H9 (cell line): ENCODE measurements at regions not wholly inside any gene's neighbourhood (a gene's known extent, or its start where the extent isn't known, plus 50 kb on each side); places are given as distances from the start of the nearest gene placed in this dataset.

ENCODE experiments used
- DNase-seq: peaks from one replicate; pipeline ENCODE4 v3.0.0-alpha.2; 2017
- H2AFZ ChIP-seq: one replicate; pipeline ENCODE4 v1.6.1; 2013; ENCODE audit warnings: mild to moderate bottlenecking, low read length, control low read depth, moderate library complexity
- H2AK5ac ChIP-seq: 2 replicates; pipeline ENCODE4 v1.6.1; 2013; ENCODE audit warnings: low read length, control low read depth, mixed read lengths; ENCODE audit not compliant: insufficient read length
- H2BK120ac ChIP-seq: one replicate; pipeline ENCODE4 v1.6.1; 2013; ENCODE audit warnings: low read depth, mild to moderate bottlenecking, low read length, control low read depth, inconsistent platforms; ENCODE audit not compliant: poor library complexity, severe bottlenecking
- H2BK12ac ChIP-seq: 2 replicates; pipeline ENCODE4 v1.6.1; 2013; ENCODE audit warnings: low read length, control low read depth, mixed read lengths, low read depth; ENCODE audit not compliant: insufficient read length
- H2BK15ac ChIP-seq: 2 replicates; pipeline ENCODE4 v1.6.1; 2013; ENCODE audit warnings: low read depth, low read length, control low read depth
- H2BK20ac ChIP-seq: one replicate; pipeline ENCODE4 v1.6.1; 2013; ENCODE audit warnings: low read depth, mild to moderate bottlenecking, low read length, control low read depth, inconsistent platforms; ENCODE audit not compliant: poor library complexity, severe bottlenecking
- H2BK5ac ChIP-seq: 2 replicates; pipeline ENCODE4 v1.6.1; 2013; ENCODE audit warnings: low read length, control low read depth, mixed read lengths; ENCODE audit not compliant: insufficient read length
- H3K14ac ChIP-seq: 2 replicates; pipeline ENCODE4 v1.6.1; 2013; ENCODE audit warnings: low read length, control low read depth; ENCODE audit not compliant: insufficient read depth
- H3K18ac ChIP-seq: 2 replicates; pipeline ENCODE4 v1.6.1; 2013; ENCODE audit warnings: low read depth, mild to moderate bottlenecking, mixed read lengths, low read length, control low read depth; ENCODE audit not compliant: insufficient read length
- H3K23ac ChIP-seq: 2 replicates; pipeline ENCODE4 v1.6.1; 2013; ENCODE audit warnings: low read length, control low read depth, mixed read lengths, low read depth; ENCODE audit not compliant: insufficient read length
- H3K23me2 ChIP-seq: 2 replicates; pipeline ENCODE4 v1.6.1; 2013; ENCODE audit warnings: low read depth, mild to moderate bottlenecking, mixed read lengths, low read length, control low read depth; ENCODE audit not compliant: insufficient read length, poor library complexity, severe bottlenecking
- H3K27ac ChIP-seq: 2 replicates; pipeline ENCODE4 v1.5.1; 2013; ENCODE audit warnings: low read length, control low read depth, mixed read lengths, low read depth; ENCODE audit not compliant: insufficient read length
- H3K27me3 ChIP-seq: 2 replicates; pipeline ENCODE4 v1.6.1; 2013; ENCODE audit warnings: low read length, control low read depth, inconsistent platforms; ENCODE audit not compliant: insufficient read depth
- H3K4ac ChIP-seq: 2 replicates; pipeline ENCODE4 v1.6.1; 2013; ENCODE audit warnings: low read depth, mild to moderate bottlenecking, control low read depth, inconsistent platforms, low read length, moderate library complexity
- H3K4me1 ChIP-seq: 2 replicates; pipeline ENCODE4 v1.6.1; 2013; ENCODE audit warnings: low read length, control low read depth, inconsistent platforms; ENCODE audit not compliant: insufficient read depth
- H3K4me2 ChIP-seq: 2 replicates; pipeline ENCODE4 v1.6.1; 2013; ENCODE audit warnings: low read length, control low read depth, mixed read lengths; ENCODE audit not compliant: insufficient read length, insufficient read depth
- H3K56ac ChIP-seq: 2 replicates; pipeline ENCODE4 v1.6.1; 2013; ENCODE audit warnings: low read depth, mild to moderate bottlenecking, mixed read lengths, low read length, control low read depth; ENCODE audit not compliant: insufficient read length
- H3K79me1 ChIP-seq: 2 replicates; pipeline ENCODE4 v1.6.1; 2013; ENCODE audit warnings: low read depth, mild to moderate bottlenecking, moderate library complexity, low read length, control low read depth, inconsistent platforms; ENCODE audit not compliant: insufficient read depth, poor library complexity, severe bottlenecking
- H3K79me2 ChIP-seq: 2 replicates; pipeline ENCODE4 v1.6.1; 2013; ENCODE audit warnings: low read length, control low read depth, inconsistent platforms; ENCODE audit not compliant: insufficient read depth
- H3K9ac ChIP-seq: 2 replicates; pipeline ENCODE4 v1.6.1; 2013; ENCODE audit warnings: low read length, control low read depth, mixed read lengths; ENCODE audit not compliant: insufficient read length; ENCODE audit errors: extremely low read depth
- H3K9me3 ChIP-seq: one replicate; pipeline ENCODE4 v1.6.1; 2013; ENCODE audit warnings: low read depth, low read length, inconsistent platforms; ENCODE audit not compliant: control insufficient read depth
- H3T11ph ChIP-seq: one replicate; pipeline ENCODE4 v1.6.1; 2013; ENCODE audit warnings: mild to moderate bottlenecking, low read length, control low read depth, inconsistent platforms
- H4K20me1 ChIP-seq: one replicate; pipeline ENCODE4 v1.6.1; 2013; ENCODE audit not compliant: control insufficient read depth, insufficient read length, insufficient read depth
- H4K5ac ChIP-seq: 2 replicates; pipeline ENCODE4 v1.6.1; 2013; ENCODE audit warnings: low read depth, mild to moderate bottlenecking, mixed read lengths, low read length, control low read depth; ENCODE audit not compliant: insufficient read length
- H4K8ac ChIP-seq: replicated peaks from 2 replicates; pipeline ENCODE4 v1.6.1; 2013; ENCODE audit warnings: low read length, control low read depth, mixed read lengths, low read depth; ENCODE audit not compliant: insufficient read length
- H4K91ac ChIP-seq: 2 replicates; pipeline ENCODE4 v1.6.1; 2013; ENCODE audit warnings: low read depth, mild to moderate bottlenecking, moderate library complexity, mixed read lengths, low read length, control low read depth; ENCODE audit not compliant: insufficient read length
- H3K27ac Mint-ChIP-seq, 3 experiments: 2 replicates in 2 of 3; 3 replicates in 1 of 3; pipeline ENCODE4 v1.8.0; 2020 to 2021; ENCODE audit warnings: mixed read lengths in 3 of 3, mild to moderate bottlenecking in 1 of 3, moderate library complexity in 1 of 3
- H3K27me3 Mint-ChIP-seq: 2 replicates; pipeline ENCODE4 v1.8.0; 2021; ENCODE audit warnings: low read depth, mild to moderate bottlenecking, moderate library complexity, mixed read lengths
- H3K36me3 Mint-ChIP-seq, 3 experiments: 2 replicates in 2 of 3; 3 replicates in 1 of 3; pipeline ENCODE4 v1.8.0; 2020 to 2021; ENCODE audit warnings: low read depth in 3 of 3, mixed read lengths in 3 of 3; ENCODE audit not compliant: insufficient read depth in 1 of 3
- H3K4me1 Mint-ChIP-seq, 2 experiments: 2 replicates each; pipeline ENCODE4 v1.8.0; 2020; ENCODE audit warnings: mixed read lengths in 2 of 2
- H3K4me3 Mint-ChIP-seq, 2 experiments: 2 replicates in 1 of 2; 3 replicates in 1 of 2; pipeline ENCODE4 v1.8.0; 2020 to 2021; ENCODE audit warnings: mild to moderate bottlenecking in 2 of 2, mixed read lengths in 2 of 2, moderate library complexity in 1 of 2
- H3K9me3 Mint-ChIP-seq, 2 experiments: 2 replicates in 1 of 2; 3 replicates in 1 of 2; pipeline ENCODE4 v1.8.0; 2020; ENCODE audit warnings: mild to moderate bottlenecking in 2 of 2, mixed read lengths in 2 of 2, moderate library complexity in 1 of 2
- CTCF ChIP-seq: fragments of 200-600 bp; sonication (generic); conservative IDR thresholded peaks from 3 replicates; pipeline ENCODE4 v1.8.0; 2021; ENCODE audit warnings: antibody characterized with exemption, mild to moderate bottlenecking
- WGBS: extraction: QIAGEN DNeasy Blood & Tissue Kit; methylation state at CpG from one replicate; pipeline ENCODE4 v1.1.7; 2013; ENCODE audit warnings: missing lambda C conversion rate, low lambda C conversion rate, mixed read lengths; ENCODE audit not compliant: insufficient read length; ENCODE audit errors: extremely low coverage; 5-methylcytosine and 5-hydroxymethylcytosine counted together

- Histone ChIP-seq H2AFZ (no peak overlapping the region), H3K79me2 (no peaks in the 10 kb centered on the region), H3K9me3 (no peaks in the 10 kb centered on the region), H3T11ph (no peak overlapping the region), H3K27ac (no peak overlapping the region), H3K18ac (no peak overlapping the region), H3K14ac (no peak overlapping the region), H3K27me3 (no peaks in the 10 kb centered on the region), H3K4me1 (no peaks in the 10 kb centered on the region), H4K20me1 (no peaks in the 10 kb centered on the region), H2AK5ac (no peak overlapping the region), H4K91ac (no peak overlapping the region), H3K9ac (no peak overlapping the region), H2BK5ac (no peak overlapping the region), H2BK15ac (no peak overlapping the region), H2BK12ac (no peak overlapping the region), H4K5ac (no peak overlapping the region), H3K79me1 (no peaks in the 10 kb centered on the region), H3K4ac (no peak overlapping the region), H3K23me2 (no peaks in the 10 kb centered on the region), H4K8ac (no peak overlapping the region), H3K23ac (no peak overlapping the region), H3K4me2 (no peak overlapping the region), H2BK20ac (no peak overlapping the region), H2BK120ac (no peak overlapping the region), H3K56ac (no peak overlapping the region)
- Mint-ChIP-seq H3K27ac (no peak overlapping the region), H3K4me1 (peaks cover 3 to 4% of the 10 kb centered on the region in 2 experiments; a peak in 3 of 4 replicates), H3K27me3 (peaks cover 2% of the 10 kb centered on the region; the same call in 1 of the 2 replicates), H3K4me3 (no peak overlapping the region), H3K9me3 (peaks cover 0 to 3% of the 10 kb centered on the region in 2 experiments; a peak in 2 of 5 replicates), H3K36me3 (peaks cover 0 to 4% (median 2%) of the 10 kb centered on the region in 3 experiments; a peak in 2 of 7 replicates)
- no peak for TF ChIP-seq CTCF
- WGBS = no CpG with 5 or more reads among the region's 6 CpGs
- DNase-seq = no peak
Measured at GRCh38 chr5:38188591-38188990, 69.8 kb upstream of the EGFLAM start.
